Thoracic aorta (tissue), 2 donors: ENCODE measurements at regions not wholly inside any gene's neighbourhood (a gene's known extent, or its start where the extent isn't known, plus 50 kb on each side); places are given as distances from the start of the nearest gene placed in this dataset.

Source experiments
- ATAC-seq: fragments of 150-250 bp; one replicate; pipeline ENCODE4 v1.8.0; 2017; ENCODE audit warnings: low read depth; ENCODE audit not compliant: insufficient number of reproducible peaks, low FRiP score
- DNase-seq: peaks from one replicate; pipeline ENCODE4 v3.0.0-alpha.2; 2020; ENCODE audit warnings: low spot score
- H3K27ac ChIP-seq, 2 donors: fragments of 200-600 bp; sonication (generic); 1 replicate in 1 of 2; 2 replicates in 1 of 2; pipeline ENCODE4 v1.5.1; 2016; ENCODE audit warnings: mild to moderate bottlenecking in 2 of 2, moderate library complexity in 2 of 2
- H3K27me3 ChIP-seq: fragments of 200-600 bp; sonication (generic); replicated peaks from 2 replicates; pipeline ENCODE4 v1.6.0; 2016; ENCODE audit warnings: mild to moderate bottlenecking; ENCODE audit not compliant: insufficient read depth
- H3K36me3 ChIP-seq: fragments of 200-600 bp; sonication (generic); one replicate; pipeline ENCODE4 v1.5.1; 2016
- H3K4me1 ChIP-seq, 2 donors: fragments of 200-600 bp; sonication (generic); 1 replicate in 1 of 2; 2 replicates in 1 of 2; pipeline versions ENCODE4 v1.5.1 to v1.6.0; 2016; ENCODE audit warnings: low read depth in 2 of 2, mild to moderate bottlenecking in 1 of 2; ENCODE audit not compliant: control insufficient read depth in 1 of 2
- H3K4me3 ChIP-seq: fragments of 200-600 bp; sonication (generic); 2 replicates; pipeline ENCODE4 v1.5.1; 2016; ENCODE audit warnings: mild to moderate bottlenecking
- H3K9me3 ChIP-seq: fragments of 200-600 bp; sonication (generic); 2 replicates; pipeline ENCODE4 v1.5.1; 2016
- CTCF ChIP-seq: fragments of 200-600 bp; sonication (generic); IDR thresholded peaks from one replicate; pipeline ENCODE4 v1.5.1; 2019; ENCODE audit warnings: antibody characterized with exemption

GRCh38 chr5:167233507-167234220 lies 1057.8 kb upstream of the WWC1 start:
- no peaks in the 10 kb centered on the region for H3K36me3 ChIP-seq
- H3K4me1 ChIP-seq: peaks cover 6 to 9% of the 10 kb centered on the region in 2 donors
- ATAC-seq (no peak), DNase-seq (no peak)
- no peaks in the 10 kb centered on the region for H3K9me3 ChIP-seq
- H3K27ac ChIP-seq: no peak overlapping the region
- H3K4me3 ChIP-seq: no peak overlapping the region
- no peak for TF ChIP-seq CTCF
- no peaks in the 10 kb centered on the region for H3K27me3 ChIP-seq

- Histone ChIP-seq H3K36me3 (no peaks in the 10 kb centered on the region), H3K27me3 (no peaks in the 10 kb centered on the region), H3K4me1 (no peaks in the 10 kb centered on the region), H3K4me3 (no peak overlapping the region), H3K27ac (no peak overlapping the region), H3K9me3 (no peaks in the 10 kb centered on the region)
- TF ChIP-seq CTCF: no peak
- DNase-seq: no peak
- no peak for ATAC-seq
Measured at GRCh38 chr5:167241436-167242067, 1049.9 kb upstream of the WWC1 start.

GRCh38 chr5:167242701-167243100 lies 1048.7 kb upstream of the WWC1 start:
- Histone ChIP-seq H3K27ac (no peak overlapping the region), H3K27me3 (no peaks in the 10 kb centered on the region), H3K9me3 (no peaks in the 10 kb centered on the region), H3K4me1 (no peaks in the 10 kb centered on the region), H3K36me3 (no peaks in the 10 kb centered on the region), H3K4me3 (no peak overlapping the region)
- no peak for ATAC-seq
- DNase-seq: no peak
- TF ChIP-seq CTCF: no peak

- no peaks in the 10 kb centered on the region for H3K4me1 ChIP-seq
- ATAC-seq (no peak), DNase-seq (no peak)
- H3K27me3 ChIP-seq: no peaks in the 10 kb centered on the region
- no peaks in the 10 kb centered on the region for H3K36me3 ChIP-seq
- no peaks in the 10 kb centered on the region for H3K9me3 ChIP-seq
- TF ChIP-seq CTCF: no peak
- no peak overlapping the region for H3K27ac ChIP-seq
- H3K4me3 ChIP-seq: no peak overlapping the region
Measured at GRCh38 chr5:167243463-167243862, 1048.0 kb upstream of the WWC1 start.

- no peak overlapping the region for H3K27ac ChIP-seq
Measured at GRCh38 chr5:167244583-167244982, 1046.9 kb upstream of the WWC1 start.

More at GRCh38 chr5:167244583-167244982, 1046.9 kb upstream of the WWC1 start:
- H3K4me1 ChIP-seq: no peaks in the 10 kb centered on the region
- H3K27me3 ChIP-seq: no peaks in the 10 kb centered on the region
- DNase-seq (no peak), ATAC-seq (no peak)
- H3K36me3 ChIP-seq: no peaks in the 10 kb centered on the region
- H3K9me3 ChIP-seq: no peaks in the 10 kb centered on the region
- no peak overlapping the region for H3K4me3 ChIP-seq
- TF ChIP-seq CTCF: no peak
